HTR-8/SVneo (cell line): ENCODE measurements at regions not wholly inside any gene's neighbourhood (a gene's known extent, or its start where the extent isn't known, plus 50 kb on each side); places are given as distances from the start of the nearest gene placed in this dataset.

Experiments used
- DNase-seq: peaks from one replicate; pipeline ENCODE4 v3.0.0; 2011; ENCODE audit warnings: low spot score, mixed read lengths; ENCODE audit not compliant: insufficient read length
- FAIRE-seq: peaks from 2 replicates; lab custom pipeline; 2011; peaks lifted over from hg19 to GRCh38; lab: Jason Lieb, UNC

DNA sequence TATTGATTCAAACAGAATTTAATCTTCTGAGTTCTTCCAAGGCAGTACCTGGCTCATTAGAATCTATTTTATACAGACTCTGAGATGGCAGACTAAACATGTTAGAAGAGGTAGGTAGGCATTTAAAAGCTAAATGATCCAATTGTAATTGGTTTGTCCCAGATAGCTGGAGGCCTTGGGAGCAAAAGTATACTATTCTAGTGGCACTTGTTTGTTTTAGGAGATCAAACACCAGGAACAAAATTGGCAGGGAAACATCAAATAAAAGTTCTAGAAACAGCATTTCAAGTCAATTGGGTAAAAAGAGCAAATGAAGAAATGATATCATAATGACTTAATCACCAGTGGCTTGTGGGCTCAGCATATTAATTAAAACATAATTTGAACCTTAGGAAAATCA lies 521.4 kb downstream of the PRR16 start:
- DNase-seq (no peak), FAIRE-seq (no peak)

DNA sequence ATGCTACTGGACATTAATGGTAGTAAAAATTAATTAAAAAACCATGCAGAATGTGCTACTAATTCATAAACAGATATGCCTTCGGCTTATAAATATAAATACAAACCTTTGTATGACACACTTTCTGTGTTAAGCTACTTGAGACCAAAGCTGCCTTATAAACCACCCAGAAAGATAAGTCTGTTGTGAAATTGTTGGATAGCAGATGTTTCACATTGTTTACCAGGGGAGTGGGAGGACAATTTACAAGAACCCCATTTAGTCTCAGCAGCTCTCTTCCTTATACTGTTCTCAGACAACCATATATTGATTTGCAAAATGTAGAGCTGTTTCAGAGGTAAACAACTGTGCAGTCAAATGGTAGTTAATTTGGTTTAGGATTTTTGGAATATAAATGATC lies 524.4 kb downstream of the PRR16 start:
- no peak for FAIRE-seq
- no peak for DNase-seq

DNA sequence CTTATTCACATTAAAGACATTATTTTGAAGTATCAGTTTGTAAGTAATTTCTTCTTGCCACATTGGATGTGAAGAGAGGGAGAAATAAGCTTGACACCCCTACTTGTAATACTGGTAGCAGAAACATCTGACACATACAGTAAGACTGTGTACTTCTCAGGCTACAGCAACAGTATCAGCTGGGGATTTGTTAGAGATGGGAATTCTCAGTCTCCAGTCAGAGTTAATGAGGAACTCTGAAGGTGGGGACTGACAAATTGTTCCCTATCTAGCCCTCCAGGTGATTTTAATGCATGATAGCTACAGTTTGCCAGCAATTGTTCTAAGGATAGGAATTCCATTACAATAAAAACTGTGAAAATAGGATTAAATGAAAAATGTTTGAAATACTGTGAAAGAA lies 524.8 kb downstream of the PRR16 start:
- FAIRE-seq (no peak), DNase-seq (no peak)

DNA sequence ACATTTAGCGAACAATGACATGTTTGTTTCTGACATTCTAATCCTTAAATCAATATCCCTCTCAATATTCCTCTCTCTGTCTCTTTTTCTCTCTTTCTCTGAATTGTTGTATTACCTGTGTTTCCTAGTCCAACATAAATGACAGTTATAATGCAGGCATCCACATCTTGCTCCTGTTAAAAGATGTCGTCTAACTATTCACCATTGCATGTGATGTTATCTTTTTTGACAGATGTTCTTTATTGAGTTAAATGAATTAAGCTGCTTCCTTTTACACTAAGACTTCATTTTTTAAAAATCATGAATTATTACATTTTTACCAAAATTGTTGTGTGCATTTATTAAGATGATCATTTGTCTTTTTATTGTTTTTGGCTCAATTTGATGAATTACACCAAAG lies 527.5 kb downstream of the PRR16 start:
- no peak for FAIRE-seq
- DNase-seq: no peak

DNA sequence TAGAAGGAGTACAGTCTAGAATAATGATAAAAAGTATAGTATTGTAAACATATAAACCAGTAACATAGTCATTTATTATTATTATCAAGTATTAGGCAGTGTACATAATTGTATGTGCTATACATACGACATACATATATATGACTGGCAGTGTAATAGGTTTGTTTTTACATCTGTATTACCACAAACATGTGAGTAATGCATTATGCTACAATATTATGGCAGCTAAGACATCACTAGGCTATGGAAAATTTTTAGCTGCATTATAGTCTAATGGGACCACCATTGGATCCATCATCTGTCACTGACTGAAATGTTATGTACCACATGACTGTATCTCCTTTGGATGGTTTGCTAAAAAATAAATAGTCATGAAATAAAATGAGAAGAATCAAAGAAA lies 530.0 kb downstream of the PRR16 start:
- DNase-seq: no peak
- no peak for FAIRE-seq

DNA sequence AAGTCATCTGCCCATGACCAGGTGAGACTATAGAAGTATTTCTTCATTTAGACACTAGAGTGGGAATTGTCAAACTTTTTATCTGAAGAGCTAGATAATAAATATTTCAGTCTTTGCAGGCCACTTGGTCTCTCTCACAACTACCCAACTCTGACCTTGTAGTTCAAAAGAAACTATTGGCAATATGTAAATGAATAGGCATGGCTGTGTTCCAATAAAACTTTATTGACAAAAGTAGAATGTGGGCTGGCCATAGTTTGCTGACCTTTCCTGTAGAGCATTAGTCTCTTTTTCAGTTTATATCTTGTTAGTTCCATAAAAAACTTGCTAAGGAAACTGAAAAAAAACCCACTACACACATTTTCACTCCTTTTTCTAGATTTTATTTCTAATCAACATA lies 535.5 kb downstream of the PRR16 start:
- FAIRE-seq (no peak), DNase-seq (no peak)

DNA sequence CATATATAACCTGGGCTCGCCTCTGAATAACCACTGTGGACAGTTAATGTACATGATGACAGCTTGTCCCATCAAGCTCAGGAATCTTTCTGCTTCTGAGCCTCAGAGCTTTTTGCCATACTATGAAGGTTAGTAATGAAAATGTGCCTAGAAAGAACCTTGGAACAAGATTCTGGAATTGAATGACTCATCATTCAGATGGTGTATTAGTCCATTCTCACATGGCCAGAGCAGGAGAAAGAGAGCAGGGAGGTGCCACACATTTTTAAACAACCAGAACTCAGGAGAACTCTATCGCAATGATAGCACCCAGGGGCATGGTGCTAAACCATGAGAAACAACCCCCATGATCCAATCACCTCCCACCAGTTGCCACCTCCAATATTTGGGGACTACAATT lies 542.1 kb downstream of the PRR16 start:
- FAIRE-seq (no peak), DNase-seq (no peak)

DNA sequence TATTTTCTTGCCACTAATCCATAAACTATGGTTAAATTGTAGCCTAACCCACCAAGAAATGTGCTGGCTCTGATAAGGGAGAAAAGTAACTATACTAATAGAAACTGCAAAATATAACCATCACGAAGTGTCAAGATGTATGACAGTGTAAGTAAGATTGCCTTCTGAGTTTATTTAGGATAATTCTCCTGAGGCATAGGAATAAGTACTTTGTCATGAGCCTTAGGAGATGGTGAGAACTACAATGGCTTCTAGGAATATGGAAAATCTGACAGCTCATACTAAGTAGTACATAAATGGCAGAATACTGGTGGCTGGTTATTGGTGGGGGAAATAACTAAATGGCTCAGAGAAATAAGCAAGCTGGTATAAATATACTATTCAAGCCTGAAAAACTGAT lies 543.9 kb downstream of the PRR16 start:
- FAIRE-seq (no peak), DNase-seq (no peak)

DNA sequence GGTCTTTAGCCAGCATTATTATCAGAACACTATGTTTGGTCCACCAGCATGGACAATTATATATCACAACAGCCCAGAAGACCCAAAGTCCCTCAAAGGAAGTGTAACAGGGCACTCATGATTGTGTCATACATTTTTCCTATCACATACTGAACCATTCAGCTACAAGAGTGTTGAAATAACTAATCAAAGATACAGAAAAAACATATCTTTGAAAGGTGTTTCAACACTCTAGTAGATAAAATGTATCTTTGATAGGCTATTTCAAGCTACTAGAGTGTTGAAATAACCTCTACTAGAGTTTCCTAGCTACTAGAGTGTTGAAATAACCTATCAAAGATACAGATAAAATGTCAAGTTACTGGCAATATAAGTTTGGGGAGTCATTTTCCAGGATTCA lies 545.0 kb downstream of the PRR16 start:
- FAIRE-seq: no peak
- DNase-seq: no peak

DNA sequence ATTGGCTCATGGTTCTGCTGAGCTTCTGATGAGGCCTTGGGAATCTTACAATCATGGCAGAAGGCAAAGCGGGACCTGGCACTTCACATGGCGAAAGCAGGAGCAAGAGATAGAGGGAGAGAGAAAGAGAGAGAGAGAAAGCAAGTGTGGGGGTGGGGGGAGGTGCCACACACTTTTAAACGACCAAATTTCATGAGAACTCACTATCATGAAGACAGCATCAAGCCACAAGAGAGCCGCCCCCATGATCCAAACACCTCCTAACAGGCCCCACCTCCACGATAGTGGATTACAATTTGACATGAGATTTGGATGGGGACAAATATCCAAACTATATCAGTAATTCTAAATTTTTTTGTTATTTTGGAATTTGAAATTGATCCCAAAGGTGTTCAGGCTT lies 553.9 kb downstream of the PRR16 start:
- DNase-seq: no peak
- FAIRE-seq: no peak

DNA sequence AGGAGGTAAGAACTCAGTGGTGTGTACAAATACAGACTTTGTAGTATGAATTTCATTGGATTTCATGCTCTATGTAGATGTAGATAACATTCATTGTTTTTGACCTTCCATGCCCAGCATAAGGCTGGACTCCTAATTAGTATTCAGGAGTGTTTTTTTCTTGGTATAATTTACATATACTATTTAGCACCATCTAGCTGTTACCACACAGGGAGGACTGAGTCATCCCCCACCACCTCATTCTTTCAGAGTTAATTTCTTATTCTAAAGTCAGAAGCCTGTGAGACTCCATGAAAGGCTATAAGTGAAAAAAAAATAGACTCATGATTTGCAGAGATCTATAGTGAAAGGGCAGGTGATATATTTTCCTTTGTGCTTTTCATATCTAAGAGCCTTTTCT lies 555.0 kb downstream of the PRR16 start:
- DNase-seq (no peak), FAIRE-seq (no peak)

DNA sequence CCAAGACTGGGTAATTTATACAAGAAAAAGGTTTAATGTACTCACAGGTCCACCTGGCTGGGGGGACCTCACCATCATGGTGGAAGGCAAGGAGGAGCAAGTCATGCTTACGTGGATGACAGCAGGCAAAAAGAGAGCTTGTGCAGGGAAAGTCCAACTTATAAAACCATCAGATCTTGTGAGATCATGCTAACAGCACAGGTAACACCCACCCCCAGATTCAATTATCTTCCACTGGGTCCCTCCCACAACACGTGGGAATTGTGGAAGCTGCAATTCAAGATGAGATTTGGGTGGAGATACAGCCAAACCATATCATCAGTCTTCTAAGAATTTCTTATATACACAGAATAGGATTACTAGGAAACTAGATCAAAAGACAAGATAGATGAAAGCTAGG lies 555.6 kb downstream of the PRR16 start:
- FAIRE-seq (no peak), DNase-seq (no peak)

DNA sequence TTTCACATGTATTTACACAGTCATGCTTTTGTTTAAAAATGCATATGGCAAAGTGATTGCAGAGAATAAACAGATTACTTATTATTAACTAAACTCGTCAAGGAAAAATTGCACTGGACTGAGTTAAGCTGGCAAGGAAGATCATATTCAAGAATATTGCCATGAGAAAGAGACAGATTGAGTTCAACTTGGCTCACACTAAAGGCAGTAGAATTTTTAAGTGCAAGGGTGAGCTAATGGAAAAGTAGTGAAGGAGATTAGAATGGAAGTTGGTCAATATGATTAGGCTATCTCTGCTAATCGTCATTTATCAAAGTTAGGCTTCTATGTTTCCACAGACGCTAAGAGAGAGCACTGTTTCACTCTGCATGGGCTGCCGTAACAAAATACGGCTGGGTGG lies 557.6 kb downstream of the PRR16 start:
- no peak for DNase-seq

DNA sequence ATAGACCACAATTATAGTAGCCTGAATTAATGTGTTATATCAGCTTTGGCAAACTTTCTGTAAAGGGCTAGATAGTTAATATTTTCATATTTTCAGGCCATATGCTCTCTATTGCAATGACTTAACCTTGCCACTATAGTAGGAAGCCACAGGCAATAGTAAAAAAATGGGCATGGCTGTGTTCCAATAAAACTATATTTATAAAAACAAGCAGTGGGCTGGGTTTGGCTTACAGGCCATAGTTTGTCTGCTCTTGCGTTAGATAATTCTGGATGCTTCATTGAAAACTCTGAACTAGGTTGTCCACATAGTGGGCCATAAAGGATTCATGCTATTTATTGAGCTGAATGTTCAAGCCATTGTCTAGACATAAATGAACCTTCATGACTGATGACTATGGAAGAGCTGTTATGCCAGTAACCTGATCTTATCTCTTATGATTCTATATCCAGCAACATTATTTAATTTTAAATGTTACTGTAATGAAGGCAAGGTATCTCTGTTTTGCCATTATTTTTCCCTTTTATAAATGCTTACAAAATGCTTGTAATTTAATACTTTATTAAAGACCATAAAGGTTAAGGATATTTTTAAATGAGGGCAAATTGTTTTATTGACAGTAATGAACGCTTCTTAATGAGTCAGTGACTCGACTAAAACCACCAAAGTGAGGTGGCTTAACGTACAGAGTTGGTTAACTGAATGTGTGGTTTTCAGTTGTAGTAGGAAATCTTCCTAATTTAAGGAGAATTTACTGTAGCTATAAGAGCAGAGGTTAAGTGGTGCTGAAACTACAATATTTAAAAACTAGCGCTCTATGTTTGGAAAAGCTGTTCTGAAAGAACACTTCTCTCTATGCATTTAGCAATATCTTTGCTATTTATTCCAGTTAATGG lies 560.6 kb downstream of the PRR16 start:
- no peak for FAIRE-seq
- no peak for DNase-seq

More for the DNA sequence above, 557.6 kb downstream of the PRR16 start:
- no peak for FAIRE-seq

DNA sequence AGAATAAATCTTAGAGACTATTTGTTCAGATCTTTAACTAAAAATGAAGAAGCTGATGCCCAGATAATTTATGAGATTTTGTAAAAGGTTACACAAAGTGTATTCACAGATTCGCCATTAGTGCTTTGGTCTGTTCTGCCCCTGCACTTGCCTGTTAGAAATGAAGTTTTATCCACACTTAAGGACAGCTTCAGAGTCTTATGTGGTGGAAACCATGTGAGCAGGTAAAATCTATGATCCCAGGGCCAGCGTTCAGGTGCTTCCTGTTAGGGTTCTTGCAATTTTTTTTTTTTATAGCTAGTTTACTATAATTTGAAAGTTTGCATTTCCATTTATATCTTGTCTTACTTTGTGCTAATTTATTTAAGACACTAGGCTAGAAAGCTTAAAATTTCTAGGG lies 561.6 kb downstream of the PRR16 start:
- FAIRE-seq (no peak), DNase-seq (no peak)

DNA sequence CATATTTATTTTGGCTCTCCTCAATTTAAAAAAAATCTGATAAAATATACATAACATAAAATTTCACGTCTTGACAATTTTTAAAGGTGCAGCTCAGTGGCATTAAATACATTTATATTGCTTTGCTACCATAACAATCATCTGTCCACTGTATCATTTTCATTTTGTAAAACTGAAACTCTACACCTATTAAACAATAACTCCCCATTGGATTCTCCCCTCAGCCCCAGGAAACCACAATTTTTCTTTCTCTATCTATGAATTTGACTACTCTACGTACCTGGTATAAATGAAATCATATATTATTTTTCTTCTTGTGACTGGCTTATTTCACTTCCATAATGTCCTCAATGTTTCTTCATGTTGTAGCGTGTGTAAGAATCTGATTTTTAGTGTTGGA lies 563.5 kb downstream of the PRR16 start:
- no peak for DNase-seq
- FAIRE-seq: no peak

DNA sequence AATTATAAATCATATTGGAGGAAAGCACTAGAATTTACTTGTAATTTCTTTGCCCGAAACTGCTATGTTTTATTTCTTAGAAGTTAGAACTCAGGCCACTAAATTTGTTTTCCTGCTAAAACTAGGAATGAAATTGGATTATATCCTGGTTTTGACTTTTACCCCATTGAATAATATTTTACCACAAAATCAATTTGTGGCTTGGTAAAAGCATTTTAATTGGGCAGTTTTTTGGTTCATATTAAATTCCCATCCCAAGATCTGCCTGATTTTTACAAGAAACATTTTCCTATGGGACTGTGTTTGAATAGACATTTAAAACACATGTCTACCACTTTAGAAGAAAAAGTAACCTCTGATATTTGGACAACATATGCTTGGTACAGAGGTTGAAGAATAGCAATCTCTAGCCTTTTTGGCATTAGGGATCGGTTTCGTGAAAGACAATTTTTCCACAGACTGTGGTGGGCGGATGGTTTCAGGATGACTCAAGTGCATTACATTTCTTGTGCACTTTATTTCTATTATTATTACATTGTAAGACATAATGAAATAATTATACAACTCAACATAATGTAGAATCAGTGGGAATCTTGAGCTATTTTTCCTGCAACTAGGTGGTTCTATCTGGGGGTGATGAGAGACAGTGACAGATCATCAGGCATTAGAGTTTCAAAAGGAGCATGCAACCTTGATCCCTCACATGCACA lies 565.6 kb downstream of the PRR16 start:
- DNase-seq (no peak), FAIRE-seq (no peak)

DNA sequence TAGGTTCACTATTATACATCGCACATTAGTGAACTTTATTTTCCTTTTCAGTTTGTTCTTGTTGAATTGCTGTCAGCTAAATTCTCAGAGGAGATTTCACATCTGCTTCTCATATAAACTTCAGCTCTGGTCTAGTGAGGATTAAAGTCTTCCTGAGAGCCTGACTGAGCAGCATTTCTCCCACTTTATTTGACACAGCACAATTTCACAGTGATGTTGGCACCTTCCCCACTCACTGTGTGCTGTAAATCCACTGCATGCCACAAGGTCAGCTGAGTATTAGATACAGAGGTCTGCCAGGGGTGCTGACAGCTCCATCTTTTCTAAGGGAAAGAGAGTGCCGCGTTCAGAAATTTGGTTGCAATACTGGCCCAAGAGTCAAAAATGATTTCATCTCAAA lies 567.4 kb downstream of the PRR16 start:
- no peak for DNase-seq
- FAIRE-seq: no peak

DNA sequence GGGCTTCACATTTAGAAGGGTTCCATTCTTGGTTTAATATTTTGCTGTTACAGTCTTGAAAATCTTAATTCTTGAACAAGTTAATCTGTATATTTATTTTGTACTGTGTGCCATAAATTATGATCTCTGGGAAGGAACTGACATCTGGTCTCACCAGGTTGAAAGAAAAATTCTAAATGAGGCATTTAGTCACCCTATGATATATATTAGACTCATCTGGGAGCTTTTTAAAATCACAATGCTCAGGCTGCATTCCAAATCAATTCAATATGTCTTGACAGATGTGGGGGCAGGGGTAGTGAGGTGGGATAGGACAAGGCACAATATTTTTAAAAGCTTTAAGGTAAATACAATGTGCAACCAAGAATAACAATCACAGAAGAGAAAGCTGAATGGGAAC lies 569.2 kb downstream of the PRR16 start:
- FAIRE-seq (no peak), DNase-seq (no peak)

DNA sequence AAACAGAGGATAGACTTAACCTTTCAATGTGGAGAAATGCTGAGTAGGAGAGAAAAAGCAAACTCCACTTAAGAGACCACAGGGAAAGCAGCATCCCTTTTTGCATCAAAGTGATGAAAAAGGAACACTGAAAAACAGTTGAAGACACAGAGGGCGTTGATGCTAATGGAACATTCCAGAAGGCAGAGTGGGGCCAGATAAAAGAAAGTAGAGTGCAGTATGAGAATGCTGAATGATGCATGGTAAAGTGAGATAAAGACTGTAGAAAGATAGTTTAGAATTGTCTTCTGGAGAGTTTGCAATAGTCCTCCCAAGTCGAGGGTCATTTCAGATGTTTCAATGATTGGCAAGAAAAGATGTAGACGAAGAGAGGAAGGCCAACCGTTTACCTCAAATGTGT lies 574.3 kb downstream of the PRR16 start:
- FAIRE-seq: no peak

DNA sequence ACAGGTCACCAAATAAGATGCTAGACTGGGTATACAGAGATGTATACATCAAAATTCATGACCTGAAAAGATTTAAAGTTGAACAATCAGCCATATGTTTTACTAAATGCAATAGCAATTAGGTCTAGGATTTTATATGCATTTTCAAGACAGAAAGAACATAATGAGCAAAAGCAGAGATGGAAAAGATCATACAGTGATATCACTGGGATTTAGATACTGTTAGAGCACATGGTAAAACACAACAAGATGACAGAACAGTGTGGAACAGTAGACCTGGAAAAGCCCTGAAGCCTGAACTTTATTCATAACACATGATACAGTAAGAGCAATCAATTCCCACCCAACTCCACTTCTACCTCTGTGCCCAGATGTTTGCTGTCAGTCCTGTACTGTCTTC lies 585.9 kb downstream of the PRR16 start:
- no peak for FAIRE-seq

More for the DNA sequence above, 574.3 kb downstream of the PRR16 start:
- DNase-seq: no peak

More for the DNA sequence above, 585.9 kb downstream of the PRR16 start:
- DNase-seq: no peak
